ENCODE measurements at regions not wholly inside any gene's neighbourhood (a gene's known extent, or its start where the extent isn't known, plus 50 kb on each side); places are given as distances from the start of the nearest gene placed in this dataset.

- ATAC-seq (no peak), DNase-seq (ENCODE audit: missing footprints) (no peak)
- intact Hi-C loops (cut with DNase I): no loop called here
Observed at GRCh38 chr17:13410214-13410613, 191.5 kb downstream of the HS3ST3A1 start.

DNA sequence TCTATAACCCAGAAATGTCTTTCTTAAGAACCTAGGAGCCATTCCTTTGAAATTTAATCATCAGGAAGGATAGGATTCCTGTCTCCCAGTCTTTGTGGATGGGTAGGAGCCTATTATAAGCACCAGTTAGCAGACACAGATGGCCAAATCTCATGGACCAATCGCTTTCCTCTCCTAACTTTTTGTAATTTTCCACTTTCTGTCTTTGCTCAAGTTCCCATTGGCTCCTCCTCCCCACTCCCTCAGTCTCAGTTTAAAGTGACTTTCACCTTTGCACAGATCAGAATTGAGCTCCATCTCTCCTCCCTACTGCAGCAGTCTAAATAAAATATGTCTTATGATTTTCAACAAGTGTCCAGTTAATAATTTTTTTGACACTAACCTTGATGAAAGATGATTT lies 192.3 kb downstream of the HS3ST3A1 start:
- no peak for DNase-seq (ENCODE audit: missing footprints)
- intact Hi-C loops (cut with DNase I): loop anchor here (5.0 kb wide), 1 partner anchor 57 kb away; no protein-coding TSS in a partner anchor
- ATAC-seq: no peak

DNA sequence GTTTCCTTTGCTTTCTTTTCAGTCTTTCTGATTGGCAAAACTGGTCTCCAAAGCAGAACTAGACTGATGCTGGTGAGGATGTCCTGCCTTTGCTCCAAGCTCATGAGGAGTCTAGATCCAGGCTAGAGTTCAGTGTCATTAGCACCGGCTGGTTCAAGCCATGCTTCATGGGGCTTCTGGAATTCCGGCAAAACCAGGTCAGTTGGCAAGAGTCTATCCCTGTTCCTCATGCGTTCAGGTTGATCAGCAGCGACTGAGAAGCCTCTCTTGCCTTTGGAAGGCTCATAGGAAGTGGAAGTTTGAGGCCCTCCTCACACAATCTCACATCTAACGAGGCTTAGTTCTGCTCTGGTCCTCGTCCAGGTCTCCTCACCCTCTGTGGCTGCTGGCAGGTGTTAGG lies 194.3 kb downstream of the HS3ST3A1 start:
- intact Hi-C loops (cut with DNase I): loop anchor here (5.0 kb wide), 1 partner anchor 55 kb away; no protein-coding TSS in a partner anchor
- no peak for ATAC-seq
- DNase-seq (ENCODE audit: missing footprints): no peak

- intact Hi-C loops (cut with DNase I): loop anchor here (5.0 kb wide), 1 partner anchor 54 kb away; no protein-coding TSS in a partner anchor
- ATAC-seq (peak; percentile 69), DNase-seq (ENCODE audit: missing footprints) (no peak)
Observed at GRCh38 chr17:13405807-13406206, 195.9 kb downstream of the HS3ST3A1 start.

- no peak for DNase-seq (ENCODE audit: missing footprints)
- no peak for ATAC-seq
- intact Hi-C loops (cut with DNase I): loop anchor here (5.0 kb wide), 1 partner anchor 53 kb away; no protein-coding TSS in a partner anchor
Observed at GRCh38 chr17:13405080-13405479, 196.6 kb downstream of the HS3ST3A1 start.

DNA sequence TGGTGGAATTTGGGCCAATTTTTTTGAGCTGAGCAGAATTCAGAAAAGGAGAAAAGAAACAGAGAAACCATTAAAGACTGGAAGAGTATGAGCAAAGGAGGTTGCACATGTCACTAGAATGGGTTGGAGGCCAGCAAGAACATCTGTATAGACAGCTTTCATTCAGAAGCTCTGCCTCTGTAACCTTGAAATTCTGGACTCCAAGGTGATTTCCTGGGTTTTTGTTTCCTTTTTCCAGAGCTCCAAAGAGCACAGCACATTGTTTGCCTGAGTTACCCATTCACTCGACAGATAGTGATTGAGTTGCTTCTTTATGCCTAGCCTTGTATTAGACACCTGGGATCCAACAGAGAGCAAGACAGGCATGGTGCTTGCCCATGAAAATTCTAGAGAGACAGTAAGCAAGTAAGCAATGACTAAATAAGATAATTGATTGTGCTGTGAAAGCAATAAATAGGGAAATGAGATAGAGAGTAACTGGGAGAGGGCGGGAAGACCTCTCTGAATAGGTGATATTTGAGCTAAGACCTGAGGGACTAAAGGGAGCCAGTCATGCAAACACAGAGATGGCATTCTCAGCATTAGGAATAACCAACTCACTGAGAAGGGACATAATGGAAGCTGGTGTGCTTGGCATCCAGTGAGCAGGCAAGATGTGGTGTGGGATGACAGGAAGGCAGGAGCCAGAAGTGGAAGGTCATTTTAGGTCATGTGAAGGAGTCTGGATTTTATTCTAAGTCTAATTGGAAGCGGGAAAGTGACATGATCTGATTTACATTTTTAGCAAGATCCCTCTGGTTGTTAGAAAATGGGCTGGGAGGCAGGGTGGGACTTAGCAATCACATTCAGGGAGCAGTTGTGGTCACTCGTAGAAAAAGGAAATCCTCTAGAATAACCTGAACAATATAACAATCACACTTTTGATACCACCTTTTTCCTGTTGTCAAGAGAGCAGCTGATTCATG lies 197.5 kb downstream of the HS3ST3A1 start:
- intact Hi-C loops (cut with DNase I): no loop called here
- ATAC-seq (no peak), DNase-seq (ENCODE audit: missing footprints) (no peak)

DNA sequence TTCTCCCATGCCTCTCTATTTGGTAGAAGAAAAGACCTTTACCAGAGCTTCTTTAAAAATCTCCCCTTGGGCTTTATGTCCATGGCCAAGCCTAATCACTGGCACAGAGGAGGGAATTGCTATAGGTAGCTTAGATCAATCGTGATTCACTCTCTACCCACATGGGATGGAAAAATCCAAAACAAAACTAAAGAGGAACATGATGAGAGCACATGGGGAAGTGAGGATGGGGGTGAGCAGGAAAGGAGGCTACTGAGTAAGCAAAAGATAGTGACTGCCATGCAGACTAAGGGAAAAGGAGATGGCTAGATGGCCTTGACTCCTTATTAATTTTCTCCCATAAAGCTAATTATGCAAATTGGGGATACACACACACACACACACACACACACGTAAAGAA lies 201.2 kb downstream of the HS3ST3A1 start:
- DNase-seq (ENCODE audit: missing footprints) (no peak), ATAC-seq (no peak)
- intact Hi-C loops (cut with DNase I): no loop called here

GRCh38 chr17:13398853-13399252 lies 202.9 kb downstream of the HS3ST3A1 start:
- DNase-seq (ENCODE audit: missing footprints): no peak
- peak; percentile 66 for ATAC-seq
- intact Hi-C loops (cut with DNase I): no loop called here

- ATAC-seq (no peak), DNase-seq (ENCODE audit: missing footprints) (no peak)
- intact Hi-C loops (cut with DNase I): no loop called here
Observed at GRCh38 chr17:13398091-13398490, 203.6 kb downstream of the HS3ST3A1 start.

GRCh38 chr17:13395862-13396261 lies 205.9 kb downstream of the HS3ST3A1 start:
- intact Hi-C loops (cut with DNase I): no loop called here
- DNase-seq (ENCODE audit: missing footprints) (no peak), ATAC-seq (no peak)

GRCh38 chr17:13395346-13395745 lies 206.4 kb downstream of the HS3ST3A1 start:
- DNase-seq (ENCODE audit: missing footprints) (no peak), ATAC-seq (no peak)
- intact Hi-C loops (cut with DNase I): no loop called here

DNA sequence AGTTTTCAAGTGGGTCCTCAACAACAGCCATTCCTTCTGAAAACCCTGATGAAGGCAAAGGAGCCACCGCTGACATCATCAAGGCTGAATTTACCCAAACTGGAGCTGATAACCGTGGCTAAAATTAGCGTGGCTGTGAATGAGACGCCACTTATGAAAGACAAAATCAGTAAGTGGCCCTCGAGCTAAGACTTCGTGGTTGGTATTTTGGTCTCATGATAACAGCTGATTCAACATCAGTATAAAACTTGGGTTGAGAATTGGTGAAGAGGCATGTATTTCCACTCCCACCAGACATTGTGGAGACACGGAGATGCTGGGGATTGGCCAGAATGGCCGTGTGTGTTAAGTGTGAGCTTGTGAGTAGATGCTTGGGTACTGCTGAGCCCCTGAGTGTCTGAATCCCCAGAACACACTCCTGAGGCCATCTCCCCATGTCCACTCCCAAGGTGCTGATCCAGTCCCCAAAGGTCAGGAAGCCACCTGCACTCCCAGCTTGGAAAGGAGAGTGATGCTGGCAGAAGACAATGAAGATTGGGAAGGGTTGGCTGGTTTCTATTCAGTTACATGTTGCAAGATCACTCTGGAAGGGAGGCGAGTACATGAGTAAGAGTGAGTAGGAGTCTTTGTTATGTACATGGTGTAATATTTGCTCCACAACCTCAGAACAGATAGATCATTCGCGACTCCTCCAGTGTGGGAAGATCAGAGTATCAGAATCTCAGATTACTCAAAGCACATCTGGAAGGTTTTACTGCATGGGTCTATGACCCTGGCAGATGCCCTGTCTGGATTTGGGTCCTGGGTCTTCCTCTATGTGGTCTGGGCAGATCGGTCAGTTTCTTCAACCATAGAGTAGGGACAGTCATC lies 207.7 kb downstream of the HS3ST3A1 start:
- intact Hi-C loops (cut with DNase I): no loop called here
- ATAC-seq: peak; percentile 70

DNA sequence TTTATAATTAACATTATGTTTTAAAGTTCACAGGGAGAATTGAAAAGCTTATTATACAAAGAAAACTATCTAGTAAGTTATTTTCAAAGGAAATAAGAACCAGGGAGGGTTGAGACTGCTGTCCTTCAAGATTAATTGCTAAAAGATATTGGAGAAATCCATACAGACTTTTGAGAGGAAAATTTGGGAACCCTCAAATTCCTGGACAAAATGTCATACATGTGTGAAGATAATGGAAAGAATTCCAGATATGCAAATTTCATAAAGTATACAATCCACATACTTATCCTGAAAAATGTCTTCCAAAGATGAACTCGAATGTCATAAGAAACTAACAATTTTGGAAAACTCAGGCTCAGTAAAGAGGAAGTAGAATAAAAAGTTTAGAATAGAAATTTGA lies 213.8 kb downstream of the HS3ST3A1 start:
- ATAC-seq (no peak), DNase-seq (ENCODE audit: missing footprints) (no peak)
- intact Hi-C loops (cut with DNase I): no loop called here

More for the DNA sequence above, 207.7 kb downstream of the HS3ST3A1 start:
- no peak for DNase-seq (ENCODE audit: missing footprints)

DNA sequence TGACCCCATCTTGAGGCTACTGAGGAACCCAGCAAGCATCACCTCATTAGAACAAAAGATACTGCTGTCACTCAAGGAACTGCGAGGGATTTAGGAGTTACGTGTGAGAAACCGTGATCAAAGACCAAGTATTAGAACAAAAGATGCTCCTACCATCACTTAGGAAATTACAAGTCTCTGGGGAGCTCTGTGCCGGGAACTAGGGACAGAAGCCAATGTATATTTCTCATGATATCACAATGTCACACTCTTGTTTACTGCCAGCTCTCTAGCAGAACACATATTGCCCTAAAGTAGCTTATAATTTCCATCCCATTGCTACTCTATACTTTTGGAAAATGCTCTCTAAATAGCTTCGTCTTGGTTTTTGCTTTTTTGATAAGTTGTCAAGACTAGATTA lies 214.5 kb downstream of the HS3ST3A1 start:
- no peak for DNase-seq (ENCODE audit: missing footprints)
- intact Hi-C loops (cut with DNase I): no loop called here
- ATAC-seq: no peak

DNA sequence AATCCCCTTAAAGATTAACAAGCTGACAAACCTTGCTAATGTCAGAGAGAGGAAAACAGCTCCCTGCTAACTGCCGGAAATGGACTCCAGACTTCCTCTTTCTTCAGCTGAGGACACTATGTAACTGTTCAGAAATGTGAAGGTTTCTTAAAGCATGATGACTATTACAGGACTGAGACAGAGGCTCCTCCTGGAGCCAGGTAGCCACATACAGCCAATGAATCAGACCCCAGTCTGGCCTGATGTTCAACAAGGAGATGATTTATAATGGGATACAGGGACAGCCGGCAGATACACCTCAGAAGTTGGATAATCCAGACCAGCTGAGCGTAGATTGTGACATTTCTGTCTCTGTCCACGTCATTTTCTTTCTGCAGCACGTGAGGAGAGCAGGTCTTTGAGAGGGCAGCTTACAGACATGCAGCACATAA lies 216.2 kb downstream of the HS3ST3A1 start:
- ATAC-seq: peak; percentile 44
- no peak for DNase-seq (ENCODE audit: missing footprints)
- intact Hi-C loops (cut with DNase I): no loop called here

- DNase-seq (ENCODE audit: missing footprints) (no peak), ATAC-seq (no peak)
- intact Hi-C loops (cut with DNase I): no loop called here
Observed at GRCh38 chr17:13384626-13385025, 217.1 kb downstream of the HS3ST3A1 start.

DNA sequence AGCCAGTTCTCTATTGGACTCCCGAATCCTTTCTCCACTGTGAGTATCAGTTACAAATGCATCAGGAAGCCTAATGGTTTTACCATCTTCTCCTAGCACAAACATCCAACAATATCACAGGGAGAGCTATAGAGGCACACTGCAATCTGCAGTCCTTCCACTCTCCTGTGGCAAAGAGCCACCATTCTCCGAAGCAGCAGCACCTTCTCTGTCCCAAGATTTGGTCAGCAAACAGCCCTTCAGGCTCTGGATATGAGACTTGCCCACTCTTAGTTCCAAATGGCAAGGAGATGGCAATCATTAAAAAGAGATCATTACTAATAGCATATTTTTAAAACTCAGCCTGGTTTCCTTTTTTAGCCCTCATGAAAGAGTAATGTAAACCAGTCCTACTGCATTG lies 223.4 kb downstream of the HS3ST3A1 start:
- DNase-seq (ENCODE audit: missing footprints) (no peak), ATAC-seq (no peak)
- intact Hi-C loops (cut with DNase I): no loop called here

- DNase-seq (ENCODE audit: missing footprints) (no peak), ATAC-seq (no peak)
- intact Hi-C loops (cut with DNase I): no loop called here
Observed at GRCh38 chr17:13374203-13375143, 227.3 kb downstream of the HS3ST3A1 start.
